HG03175 (cell line): ENCODE measurements at regions not wholly inside any gene's neighbourhood (a gene's known extent, or its start where the extent isn't known, plus 50 kb on each side); places are given as distances from the start of the nearest gene placed in this dataset.
"Not testable (repeated sequence)": the region's sequence is repeated elsewhere in the genome, so short reads cannot be mapped to it uniquely, and the experiment has no call there.

Source experiments
- ATAC-seq: cut with Tn5 transposase; IDR thresholded peaks from one replicate; pipeline ENCODE4 v1.9.1; 2021; ENCODE audit warnings: mild to moderate bottlenecking, moderate library complexity; ENCODE audit not compliant: unreplicated experiment

DNA sequence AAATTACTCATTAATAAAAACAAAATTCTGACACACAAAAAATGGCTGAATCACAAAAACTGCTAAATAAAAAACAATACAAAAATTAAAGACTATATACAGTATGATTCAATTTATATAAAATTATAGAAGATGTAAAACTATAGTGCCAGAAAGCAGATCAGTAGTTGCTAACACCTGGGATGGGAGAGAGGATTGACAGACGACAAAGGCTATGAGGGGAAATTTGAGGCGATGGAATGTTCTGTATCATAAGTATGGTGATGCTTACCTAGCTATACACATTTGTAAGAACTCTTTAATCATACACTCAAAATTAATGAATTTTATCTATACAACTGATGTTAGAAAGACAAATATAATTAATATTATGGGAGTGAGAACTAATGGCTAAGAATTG is 247.9 kb upstream of the GJE1 start:
- ATAC-seq, result no peak

DNA sequence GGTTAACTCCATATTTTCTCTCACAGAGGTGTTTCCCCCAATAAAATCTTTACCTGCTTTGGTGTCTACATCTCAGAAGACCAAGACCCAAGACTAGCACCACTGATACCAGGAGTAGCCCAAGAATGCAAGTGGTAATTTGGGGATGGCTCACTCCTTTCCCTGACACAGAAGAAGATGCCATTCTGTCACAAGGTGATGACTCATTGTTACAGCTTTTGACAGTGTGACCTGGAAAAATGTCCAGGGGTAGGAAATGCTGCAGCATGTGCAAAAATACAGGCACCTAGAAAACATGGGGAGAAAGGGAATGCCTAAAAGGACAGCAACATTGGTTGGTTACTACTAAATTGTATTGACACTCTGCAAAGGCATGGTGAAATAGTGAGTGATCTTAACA is 254.0 kb upstream of the GJE1 start:
- no peak for ATAC-seq

DNA sequence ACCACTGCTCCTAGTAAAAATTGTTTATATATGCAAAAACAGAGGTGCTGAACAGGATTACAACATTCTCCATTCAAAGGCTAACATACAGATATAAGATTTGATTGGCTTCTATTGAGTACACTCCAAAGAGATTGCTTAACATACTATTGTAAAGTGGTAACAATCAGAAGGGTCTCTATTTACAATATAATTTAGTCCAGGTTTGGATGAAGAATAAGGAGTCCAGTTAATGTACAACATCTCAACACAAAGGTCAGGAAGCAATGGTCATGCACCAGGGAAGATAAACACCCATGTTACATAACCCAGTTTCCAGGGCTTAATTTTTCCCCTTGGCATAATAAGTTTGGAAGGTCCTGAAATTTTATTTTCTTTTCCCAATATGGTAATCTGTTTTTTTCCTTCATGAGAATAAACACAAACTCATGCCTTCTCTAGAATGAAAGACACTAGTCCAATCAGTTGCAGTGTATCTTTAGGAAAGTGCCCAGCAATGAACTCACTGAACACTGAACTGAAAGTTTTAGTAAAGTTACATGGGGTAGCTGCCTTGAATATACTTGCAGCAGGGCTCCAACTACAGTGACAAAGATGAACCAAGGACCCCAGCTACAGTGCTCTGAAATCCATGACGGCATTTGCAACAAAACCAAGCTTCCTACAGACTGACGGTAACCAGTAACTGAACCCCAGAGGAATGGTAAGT is 255.3 kb upstream of the GJE1 start:
- ATAC-seq, result no peak

DNA sequence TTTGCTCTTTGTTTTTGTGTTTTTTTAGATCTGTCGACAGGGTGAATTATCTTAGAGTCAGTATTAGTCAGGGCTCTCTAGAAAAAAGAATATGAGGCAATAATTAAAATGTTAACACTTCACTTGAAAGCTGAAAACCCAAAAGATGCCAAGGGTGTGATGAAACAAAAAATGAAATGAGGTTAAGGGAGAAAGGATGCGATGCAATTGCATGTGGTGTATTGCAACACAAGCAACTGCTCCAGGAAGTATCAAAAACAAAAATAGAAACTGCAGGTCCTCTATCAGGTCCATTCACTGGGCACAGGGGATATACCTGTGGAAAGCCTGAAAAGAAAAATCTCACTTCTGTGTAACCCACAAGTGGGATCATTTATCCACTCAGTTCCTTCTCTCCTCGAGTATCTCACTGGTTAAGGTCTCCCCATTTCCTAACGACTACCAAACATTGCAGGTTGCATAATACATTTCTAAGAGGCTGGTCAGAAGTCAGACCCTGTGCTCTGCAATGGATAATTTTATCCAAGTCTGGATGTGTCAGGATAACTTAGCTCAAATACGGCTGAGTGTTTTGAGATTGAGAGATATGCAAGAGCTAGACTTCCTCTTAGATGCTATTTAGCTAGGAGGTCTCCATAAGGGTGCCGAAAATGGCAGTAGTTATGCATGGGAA is 257.7 kb upstream of the GJE1 start:
- no peak for ATAC-seq

DNA sequence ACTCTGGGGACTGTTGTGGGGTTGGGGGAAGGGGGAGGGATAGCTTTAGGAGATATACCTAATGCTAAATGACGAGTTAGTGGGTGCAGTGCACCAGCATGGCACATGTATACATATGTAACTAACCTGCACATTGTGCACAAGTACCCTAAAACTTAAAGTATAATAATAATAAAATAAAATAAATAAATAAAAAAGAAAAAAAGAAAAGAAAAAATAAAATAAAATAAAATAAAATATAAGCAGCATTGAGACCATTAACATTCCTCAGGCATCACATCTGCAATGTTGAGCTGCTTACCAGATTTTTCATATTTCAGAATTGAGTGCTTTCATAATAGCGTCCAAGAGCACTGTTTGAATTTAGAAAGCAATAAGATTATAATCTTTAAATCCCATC is 263.2 kb upstream of the GJE1 start:
- not testable (repeated sequence) for ATAC-seq

DNA sequence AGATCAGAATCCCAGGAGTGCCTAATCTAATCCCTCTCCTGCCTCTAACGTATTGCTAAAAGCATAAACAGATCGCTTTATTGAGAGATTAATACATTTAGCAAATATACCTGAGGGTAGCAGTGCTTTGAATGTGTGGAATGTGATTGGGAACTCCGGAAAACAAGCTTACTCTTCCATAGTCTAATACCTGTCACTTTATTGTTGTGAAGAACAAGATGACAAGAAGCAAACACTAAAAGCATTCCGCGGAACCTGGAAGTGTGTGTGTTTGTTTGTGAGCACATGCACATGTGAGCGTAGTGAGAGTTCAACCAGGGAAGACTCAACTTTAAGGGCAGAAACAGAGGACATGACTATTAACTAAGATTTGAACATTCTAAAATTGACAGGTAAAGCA is 265.0 kb upstream of the GJE1 start:
- no peak for ATAC-seq

DNA sequence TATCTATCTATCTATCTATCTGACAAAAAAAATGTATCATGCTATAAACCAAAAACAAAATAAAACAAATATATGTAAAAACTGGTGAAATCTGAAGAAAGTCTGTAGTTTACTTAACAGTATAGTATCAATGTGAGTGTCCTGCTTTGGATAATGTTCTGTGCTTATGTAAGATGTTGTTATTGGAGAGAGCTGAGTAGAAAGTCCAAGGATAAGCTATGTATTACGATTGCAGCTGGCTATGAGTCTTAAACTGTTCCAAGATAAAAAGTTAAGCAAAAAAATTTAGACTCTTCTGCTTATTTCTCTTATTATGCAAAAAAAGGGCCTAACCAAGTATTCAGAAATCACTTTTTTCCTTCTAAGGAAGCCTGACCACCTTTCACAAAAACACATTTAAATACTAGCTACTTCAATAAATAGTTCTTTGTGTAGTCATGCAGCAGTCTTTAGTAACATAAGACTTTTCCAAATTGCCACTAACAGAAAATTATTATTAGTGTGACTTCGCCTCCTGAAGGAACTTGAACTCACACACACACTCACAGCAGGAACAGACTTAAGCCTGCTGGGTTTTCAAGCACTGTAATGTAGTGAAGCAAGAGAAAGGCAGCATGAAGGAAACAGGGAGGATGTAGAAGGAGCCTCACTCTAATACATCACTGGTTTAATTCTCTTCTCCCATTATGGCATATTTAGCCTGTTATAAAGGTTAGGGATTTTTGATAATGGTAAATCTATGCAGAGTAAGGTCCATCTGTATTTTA is 265.8 kb upstream of the GJE1 start:
- ATAC-seq, result no peak

DNA sequence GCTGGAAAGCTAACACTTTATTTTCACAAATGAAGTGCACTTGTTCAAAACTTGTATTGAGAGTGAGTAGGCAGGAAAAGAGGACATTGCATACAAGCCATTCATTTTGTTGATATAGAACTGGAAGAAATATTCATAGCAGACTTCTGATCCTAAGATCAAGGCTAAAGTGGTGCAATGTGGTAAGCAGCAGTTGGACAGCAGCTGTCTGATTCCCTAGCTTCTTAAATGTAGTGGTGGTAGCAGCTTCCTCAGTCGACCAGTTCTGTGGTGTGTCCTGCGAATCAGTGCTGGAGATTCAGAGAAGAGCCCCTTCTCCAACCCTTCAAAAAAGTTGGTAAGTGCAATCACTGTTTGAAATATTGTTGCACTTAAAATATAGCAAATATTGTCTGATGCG is 281.7 kb upstream of the GJE1 start:
- no peak for ATAC-seq

DNA sequence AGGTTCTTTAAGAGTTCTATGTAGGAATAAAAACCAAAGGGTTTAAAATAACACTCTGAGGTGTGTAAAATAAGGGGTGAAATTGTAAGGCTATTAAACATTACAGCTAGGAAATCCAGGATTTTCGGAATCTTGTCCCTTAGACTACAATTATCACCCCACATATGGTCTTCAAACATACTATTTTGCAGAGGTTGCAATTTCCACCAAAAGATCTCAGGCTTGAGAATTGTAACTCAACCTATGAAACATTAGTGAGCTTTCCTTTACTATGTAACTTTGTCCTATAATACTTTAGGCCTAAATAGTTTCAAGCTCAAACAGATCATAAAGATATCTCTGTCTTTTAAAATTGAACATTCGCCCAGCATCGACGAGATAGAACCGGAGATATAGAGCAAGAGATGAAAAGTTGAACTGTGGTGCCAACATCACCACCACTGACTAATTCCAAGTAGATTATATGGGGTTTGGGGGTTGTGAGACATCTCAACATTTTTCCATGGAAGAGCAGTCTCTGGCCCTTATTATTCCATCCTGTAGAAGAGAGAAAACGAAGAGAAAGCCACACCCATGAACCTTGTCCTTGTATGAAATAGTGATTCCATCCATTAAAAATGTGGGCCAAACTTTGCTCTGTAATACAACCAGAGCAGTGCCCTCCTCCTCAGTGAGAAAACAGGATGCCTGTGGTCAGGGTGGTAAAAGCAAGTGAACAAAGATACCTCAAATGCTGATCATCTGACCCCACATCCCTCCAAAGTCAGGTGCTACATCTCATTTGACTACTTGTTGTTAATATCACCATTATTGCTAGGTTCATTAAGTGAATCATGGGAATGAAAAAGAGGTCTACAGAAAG is 284.5 kb upstream of the GJE1 start:
- no peak for ATAC-seq

DNA sequence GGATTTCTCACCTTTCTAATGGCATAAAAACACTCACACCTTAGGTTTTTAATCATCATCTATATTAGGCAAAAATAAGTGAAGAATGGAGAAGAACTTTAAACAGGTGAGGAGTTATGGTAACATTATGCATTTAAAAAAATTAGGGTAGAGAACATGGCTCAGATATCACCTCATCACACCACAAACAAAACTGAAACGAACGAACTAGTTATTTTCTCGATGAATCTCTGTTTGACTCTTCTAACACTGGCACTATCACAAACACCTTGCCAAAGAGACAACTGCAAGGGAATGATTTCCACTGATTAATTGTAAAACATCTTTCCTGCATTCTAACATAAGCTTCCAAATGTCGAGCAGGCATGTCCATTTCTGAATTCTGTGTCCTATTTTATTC is 286.1 kb upstream of the GJE1 start:
- ATAC-seq, result no peak

DNA sequence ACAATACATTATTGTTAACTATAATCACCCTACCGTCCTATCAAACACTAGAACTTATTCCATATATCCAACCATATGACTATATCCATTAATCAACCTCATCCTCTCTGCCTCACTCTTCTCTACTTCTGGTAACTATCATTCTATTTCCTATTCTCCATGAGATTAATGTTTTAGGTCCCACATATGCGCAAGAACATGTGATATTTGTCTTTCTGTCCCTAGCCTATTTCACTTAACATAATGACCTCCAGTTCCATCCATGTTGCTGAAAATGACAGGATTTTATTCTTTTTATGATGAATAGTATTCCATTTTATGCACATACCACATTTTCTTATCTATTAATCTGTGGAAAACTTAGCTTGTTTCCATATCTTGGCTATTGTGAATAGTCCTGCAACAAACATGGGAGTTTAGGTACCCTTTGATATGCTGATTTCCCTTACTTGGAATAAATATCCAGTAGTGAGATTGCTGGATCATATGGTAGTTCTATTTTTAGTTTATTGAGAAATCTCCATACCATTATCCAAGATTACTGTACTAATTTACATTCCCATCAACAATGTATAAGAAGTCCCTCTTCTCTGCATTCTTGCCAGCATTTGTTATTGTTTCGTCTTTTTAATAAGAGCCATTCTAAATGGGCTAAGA is 289.4 kb upstream of the GJE1 start:
- ATAC-seq, result no peak

DNA sequence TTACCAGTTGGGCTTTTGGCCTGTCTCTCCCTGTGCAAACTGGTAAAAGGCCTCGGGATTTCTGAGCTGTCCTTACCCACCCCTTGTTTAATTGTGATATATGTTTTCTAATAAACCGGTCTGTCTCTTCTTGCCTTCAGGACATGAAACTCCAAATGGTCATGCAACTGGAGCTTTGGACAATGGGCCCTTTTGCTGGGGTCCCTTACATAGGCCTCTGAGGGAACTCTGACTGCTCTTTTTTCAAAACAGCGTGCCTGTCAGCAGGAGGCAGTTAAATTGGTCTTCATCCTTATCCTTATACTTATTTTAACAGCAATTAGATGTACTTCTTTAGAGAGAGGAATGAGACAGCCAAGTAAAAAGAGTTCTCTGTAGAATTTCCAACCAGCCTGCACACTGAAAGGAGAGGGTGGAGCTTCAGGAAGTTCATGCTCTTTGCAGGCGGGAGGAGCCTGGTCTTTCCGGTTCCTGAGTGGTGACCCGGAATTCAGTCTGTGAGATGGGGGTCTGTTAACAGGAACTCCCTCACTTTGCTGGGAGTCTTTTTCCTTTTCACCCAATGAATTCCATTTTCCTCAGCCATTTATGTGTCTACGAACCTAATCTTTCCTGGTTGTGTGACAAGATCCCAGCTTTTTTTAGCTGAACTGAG is 299.6 kb upstream of the GJE1 start:
- ATAC-seq, result no peak

DNA sequence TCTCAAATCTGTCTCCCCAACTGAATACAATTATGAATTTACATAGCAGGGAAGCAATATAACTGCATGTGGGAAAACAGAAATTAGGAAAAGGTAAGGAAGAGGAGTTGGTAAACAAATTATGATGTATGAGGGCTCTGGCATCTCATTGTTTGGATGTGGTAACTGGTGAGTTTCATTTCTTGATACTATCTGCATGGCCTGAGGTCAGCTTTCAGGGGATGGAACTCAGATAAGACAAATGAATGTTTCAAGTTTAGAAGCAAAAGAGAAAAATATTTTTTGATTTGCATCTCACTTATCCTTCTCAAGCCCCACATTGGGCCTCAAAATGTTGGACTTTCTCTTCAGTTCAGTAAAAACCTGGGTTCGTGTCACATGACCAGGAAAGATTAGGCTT is 302.2 kb upstream of the GJE1 start:
- ATAC-seq, result no peak

DNA sequence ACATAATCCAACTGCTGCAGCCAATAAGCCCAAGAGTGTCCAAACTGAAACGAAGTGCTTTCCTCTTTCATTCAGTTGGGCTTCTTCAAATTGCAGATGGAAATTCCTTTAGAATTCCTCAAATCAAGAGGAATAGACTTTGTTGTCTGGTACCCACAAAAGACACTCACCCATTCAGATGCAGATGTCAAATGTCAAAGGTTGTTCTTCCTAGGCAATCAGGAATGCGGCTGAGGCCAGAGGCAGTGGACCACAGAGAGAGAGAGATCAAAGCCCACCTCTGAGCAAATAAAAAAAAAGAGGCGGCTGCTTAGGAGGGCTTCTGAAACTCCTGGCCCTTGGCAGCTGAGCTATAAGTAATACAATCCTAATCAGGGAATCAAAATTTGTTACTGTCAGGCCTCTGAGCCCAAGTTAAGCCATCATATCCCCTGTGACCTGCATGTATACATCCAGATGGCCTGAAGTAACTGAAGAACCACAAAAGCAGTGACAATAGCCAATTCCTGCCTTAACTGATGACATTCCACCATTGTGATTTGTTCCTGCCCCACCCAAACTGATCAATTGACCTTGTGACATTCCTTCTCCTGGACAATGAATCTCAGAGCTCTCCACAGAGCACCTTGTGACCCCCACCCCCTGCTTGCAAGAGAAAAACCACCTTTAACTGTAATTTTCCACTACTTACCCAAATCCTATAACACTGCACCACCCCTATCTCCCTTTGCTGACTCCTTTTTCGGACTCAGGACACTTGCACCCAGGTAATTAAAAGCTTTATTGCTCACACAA is 303.0 kb upstream of the GJE1 start:
- ATAC-seq, result no peak

DNA sequence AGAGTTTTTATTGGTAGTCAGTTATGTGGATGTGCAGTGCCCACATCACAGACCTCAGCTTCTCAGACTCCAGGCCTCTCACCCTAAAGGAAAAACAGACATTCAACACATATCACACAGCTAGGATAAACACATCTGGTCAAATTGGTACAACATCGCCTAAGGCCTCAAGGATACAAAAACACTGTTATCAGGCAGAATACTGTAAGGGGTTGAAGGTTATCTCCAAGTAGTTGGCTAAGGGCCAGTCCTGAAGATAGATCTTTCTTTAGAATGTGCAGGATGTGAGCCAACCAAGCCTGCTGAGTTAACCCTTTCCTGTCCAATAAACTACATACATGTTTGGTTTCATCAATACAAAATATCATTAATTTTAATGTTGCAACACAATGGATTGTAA is 308.4 kb upstream of the GJE1 start:
- ATAC-seq, result no peak

DNA sequence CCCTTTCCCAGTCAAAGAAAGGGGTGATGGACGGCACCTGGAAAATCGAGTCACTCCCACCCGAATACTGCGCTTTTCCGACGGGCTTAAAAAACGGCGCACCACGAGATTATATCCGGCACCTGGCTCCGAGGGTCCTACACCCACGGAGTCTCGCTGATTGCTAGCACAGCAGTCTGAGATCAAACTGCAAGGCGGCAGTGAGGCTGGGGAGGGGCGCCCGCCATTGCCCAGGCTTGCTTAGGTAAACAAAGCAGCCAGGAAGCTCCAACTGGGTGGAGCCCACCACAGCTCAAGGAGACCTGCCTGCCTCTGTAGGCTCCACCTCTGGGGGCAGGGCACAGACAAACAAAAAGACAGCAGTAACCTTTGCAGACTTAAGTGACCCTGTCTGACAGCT is 317.7 kb upstream of the GJE1 start:
- ATAC-seq, result not testable (repeated sequence)

DNA sequence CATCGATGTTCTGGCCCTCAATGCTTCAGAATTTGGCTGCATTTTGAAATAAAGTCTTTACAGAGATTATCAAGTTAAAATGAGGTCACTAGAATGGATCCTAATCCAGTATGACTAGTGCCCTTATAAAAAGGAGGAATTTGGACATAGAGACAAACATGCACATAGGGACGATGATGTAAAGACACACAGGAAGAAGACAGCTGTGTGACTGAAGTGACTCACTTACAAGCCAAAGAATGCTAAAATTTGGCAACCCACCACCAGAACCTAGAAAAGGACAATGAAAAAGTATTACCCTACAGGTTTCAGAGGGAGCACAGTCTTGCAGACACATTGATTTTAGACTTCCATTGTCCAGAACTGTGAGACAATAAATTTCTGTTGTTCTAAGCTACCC is 322.8 kb upstream of the GJE1 start:
- ATAC-seq, result no peak

DNA sequence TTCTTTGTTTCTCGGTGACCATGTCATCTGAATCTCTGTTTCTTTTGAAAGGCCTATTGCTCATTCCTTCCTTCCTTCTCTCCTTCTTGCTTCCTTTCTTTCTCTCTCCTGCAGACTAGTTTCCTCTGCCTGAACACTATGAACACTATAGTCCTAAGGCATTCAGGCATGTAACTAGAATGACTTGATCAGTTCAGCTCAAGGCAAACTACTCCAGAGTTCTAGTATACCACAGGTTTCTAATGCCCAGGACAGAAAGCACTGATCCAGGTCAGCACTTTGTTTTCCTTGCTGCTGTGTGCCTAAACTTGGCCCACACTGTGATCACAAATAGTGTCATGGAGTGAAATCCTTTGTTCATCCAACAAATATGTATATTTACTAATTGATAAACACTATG is 324.1 kb upstream of the GJE1 start:
- ATAC-seq, result no peak

DNA sequence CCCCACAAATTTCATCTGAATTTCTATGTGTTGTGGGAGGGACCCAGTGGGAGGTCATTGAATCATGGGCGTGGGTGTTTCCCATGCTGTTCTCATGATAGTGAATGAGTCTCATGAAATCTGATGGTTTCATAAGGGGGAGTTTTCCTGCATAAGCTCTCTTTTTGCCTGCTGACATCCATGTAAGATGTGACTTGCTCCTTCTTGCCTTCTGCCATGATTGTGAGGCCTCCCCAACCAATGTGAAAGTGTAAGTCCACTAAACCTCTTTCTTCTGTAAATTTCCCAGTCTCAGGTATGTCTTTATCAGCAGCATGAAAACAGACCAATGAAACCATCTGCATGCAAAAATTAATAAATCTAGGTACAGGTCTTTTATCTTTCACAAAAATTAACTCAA is 331.8 kb upstream of the GJE1 start:
- not testable (repeated sequence) for ATAC-seq
